ENCODE measurements at regions not wholly inside any gene's neighbourhood (a gene's known extent, or its start where the extent isn't known, plus 50 kb on each side); places are given as distances from the start of the nearest gene placed in this dataset.

- no peak overlapping the region for H2AK9ac ChIP-seq (replicated peaks; ENCODE audit: low read depth, low read length, poor library complexity)
- no peak overlapping the region for H3K4me3 ChIP-seq (ENCODE audit: insufficient read depth, low read depth, low read length)
- in situ Hi-C loops (cut with MboI; ENCODE audit: low sequenced_read_pairs): no loop called here
- dilution Hi-C loops (cut with HindIII; ENCODE audit: low sequenced_read_pairs, unreplicated experiment): no loop called here
- H3K36me3 ChIP-seq (ENCODE audit: control insufficient read depth, insufficient read depth, low read length): no peaks in the 10 kb centered on the region
- peak overlapping the region; percentile 31; the same call in 1 of the 3 replicates for H2BK15ac ChIP-seq (ENCODE audit: low read depth, low read length)
- peak; percentile 83 for ATAC-seq (ENCODE audit: low read depth)
- no peak overlapping the region for H3K56ac ChIP-seq (ENCODE audit: extremely low read depth, insufficient read depth, low read length)
- peak overlapping the region; percentile 68 for H2BK120ac ChIP-seq (ENCODE audit: low read depth, low read length)
- H3K4me1 ChIP-seq (ENCODE audit: control insufficient read depth, insufficient read depth, low read length): peaks cover 7% of the 10 kb centered on the region
- no peak overlapping the region for H4K5ac ChIP-seq (ENCODE audit: low read depth, low read length)
- POLR2A ChIA-PET (ENCODE audit: unreplicated experiment): no interaction called here
- peak overlapping the region; percentile 72 for H2AFZ ChIP-seq (replicated peaks; ENCODE audit: low read length, poor library complexity)
- intact Hi-C loops (cut with micrococcal nuclease): no loop called here
- no peak overlapping the region for H2BK5ac ChIP-seq (ENCODE audit: low read depth, low read length, poor library complexity, severe bottlenecking)
- peaks cover 5% of the 10 kb centered on the region for H3K9me1 ChIP-seq (ENCODE audit: insufficient read depth, low read length)
- no peak overlapping the region for H3K4me2 ChIP-seq (ENCODE audit: low read depth, low read length)
- peak; percentile 68 for DNase-seq
- H2AK5ac ChIP-seq (ENCODE audit: low read depth, low read length): no peak overlapping the region
- CTCF ChIA-PET: interaction anchor here (0.9 kb wide), 1 partner anchor 9 kb away, joined by 3 read pairs; no protein-coding TSS in a partner anchor
- H3K9me3 ChIP-seq (ENCODE audit: control insufficient read depth, insufficient read depth, low read length): no peaks in the 10 kb centered on the region
- no peaks in the 10 kb centered on the region for H3K27me3 ChIP-seq (ENCODE audit: control insufficient read depth, insufficient read depth, low read length)
- H4K20me1 ChIP-seq (ENCODE audit: insufficient read depth, low read length): no peaks in the 10 kb centered on the region
- 0 out of 2 replicates have a peak overlapping the region, but pooled peaks have one; percentile 29 for H3K14ac ChIP-seq (replicated peaks; ENCODE audit: low read depth, low read length)
- no peak overlapping the region for H3K23ac ChIP-seq (ENCODE audit: low read depth, low read length)
- peak overlapping the region; percentile 64; the same call in 1 of the 2 replicates for H2BK20ac ChIP-seq (ENCODE audit: low read depth, low read length)
- H3K9ac ChIP-seq (ENCODE audit: low read depth, low read length): no peak overlapping the region
- no peak overlapping the region; the same call in 1 of the 2 replicates for H4K91ac ChIP-seq (ENCODE audit: insufficient read depth, low read depth, low read length)
- no peaks in the 10 kb centered on the region for H3K79me1 ChIP-seq (ENCODE audit: low read depth in 1 of 2, low read length in 2 of 2)
- no CpG with 5 or more reads among the region's 5 CpGs for WGBS, 2 experiments (ENCODE audit: extremely low coverage in 2 of 2, insufficient read length in 1 of 2)
- BruUV-seq (replicated peaks): no TSS peak
- H3K18ac ChIP-seq (ENCODE audit: low read depth, low read length): 0 out of 2 replicates have a peak overlapping the region, but pooled peaks have one; percentile 0
- H3K4ac ChIP-seq (ENCODE audit: low read depth, low read length): peak overlapping the region; percentile 39; the same call in 1 of the 2 replicates
- H4K8ac ChIP-seq (ENCODE audit: low read depth in 2 of 2, low read length in 2 of 2): peak overlapping the region in 1 of 2 experiments; percentile 62; a peak in 1 of 4 replicates
- no peak overlapping the region for H3K27ac ChIP-seq (ENCODE audit: insufficient read depth, low read length)
- TF ChIP-seq RFX5 (IDR thresholded peaks at IDR 0.05; ENCODE audit: low read depth, low read length): no peak
- no peak for TF ChIP-seq NFE2L2 (IDR thresholded peaks at IDR 0.05; ENCODE audit: low read depth, low read length)
- no peak for TF ChIP-seq BHLHE40 (IDR thresholded peaks at IDR 0.05; ENCODE audit: low read depth, low read length)
- TF ChIP-seq CEBPB (IDR thresholded peaks at IDR 0.05; ENCODE audit: low read depth, low read length): no peak
- TF ChIP-seq POLR2A (IDR thresholded peaks at IDR 0.05; ENCODE audit: low read depth, low read length): no peak
- peak; percentile 16; the same call in 1 of the 2 replicates for TF ChIP-seq SMC3 (IDR thresholded peaks at IDR 0.05; ENCODE audit: low read depth, low read length)
- TF ChIP-seq CTCF (conservative IDR thresholded peaks at IDR 0.05; ENCODE audit: low read depth, low read length): peak; percentile 40
- TF ChIP-seq RAD21 (IDR thresholded peaks at IDR 0.05; ENCODE audit: low read length): peak; percentile 25
- no peak for TF ChIP-seq MAFK (IDR thresholded peaks at IDR 0.05; ENCODE audit: low read depth, low read length)
- TF ChIP-seq CHD1 (IDR thresholded peaks at IDR 0.05; ENCODE audit: low read depth, low read length): no peak
- no peak for TF ChIP-seq USF2 (IDR thresholded peaks at IDR 0.05; ENCODE audit: low read depth, low read length)
- TF ChIP-seq, protein P1, sequence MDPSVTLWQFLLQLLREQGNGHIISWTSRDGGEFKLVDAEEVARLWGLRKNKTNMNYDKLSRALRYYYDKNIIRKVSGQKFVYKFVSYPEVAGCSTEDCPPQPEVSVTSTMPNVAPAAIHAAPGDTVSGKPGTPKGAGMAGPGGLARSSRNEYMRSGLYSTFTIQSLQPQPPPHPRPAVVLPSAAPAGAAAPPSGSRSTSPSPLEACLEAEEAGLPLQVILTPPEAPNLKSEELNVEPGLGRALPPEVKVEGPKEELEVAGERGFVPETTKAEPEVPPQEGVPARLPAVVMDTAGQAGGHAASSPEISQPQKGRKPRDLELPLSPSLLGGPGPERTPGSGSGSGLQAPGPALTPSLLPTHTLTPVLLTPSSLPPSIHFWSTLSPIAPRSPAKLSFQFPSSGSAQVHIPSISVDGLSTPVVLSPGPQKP (IDR thresholded peaks at IDR 0.05; ENCODE audit: borderline replicate concordance, low read depth, low read length): no peak
- TF ChIP-seq MXI1 (IDR thresholded peaks at IDR 0.05; ENCODE audit: borderline replicate concordance, low read depth, low read length): no peak
- peak; percentile 83; the same call in 1 of the 2 replicates for TF ChIP-seq MAZ (IDR thresholded peaks at IDR 0.05; ENCODE audit: borderline replicate concordance, low read depth, low read length)
- TF ChIP-seq RCOR1 (IDR thresholded peaks at IDR 0.05; ENCODE audit: insufficient replicate concordance, low read length): no peak
Observed at GRCh38 chr6:17042422-17043147, 59.3 kb upstream of the STMND1 start.
